ENCODE measurements at regions not wholly inside any gene's neighbourhood (a gene's known extent, or its start where the extent isn't known, plus 50 kb on each side); places are given as distances from the start of the nearest gene placed in this dataset.
A peak's percentile ranks its signal among the peaks of the same experiment; 100 is the strongest.

- H3K27me3 ChIP-seq = no peaks in the 10 kb centered on the region
- no peak overlapping the region for H3K27ac ChIP-seq
- H3K4me1 ChIP-seq (ENCODE audit: insufficient read depth) = no peaks in the 10 kb centered on the region
- H3K36me3 ChIP-seq (replicated peaks; ENCODE audit: insufficient read depth, low read depth) = no peaks in the 10 kb centered on the region
- H4K20me1 ChIP-seq (ENCODE audit: insufficient read depth, poor library complexity, severe bottlenecking) = no peaks in the 10 kb centered on the region
- no peak overlapping the region for H3K4me3 ChIP-seq
- no peak overlapping the region for H2AFZ ChIP-seq
- TF ChIP-seq CTCF (IDR thresholded peaks at IDR 0.05; ENCODE audit: poor library complexity) (no peak), EZH2phosphoT487 (IDR thresholded peaks at IDR 0.05; ENCODE audit: low read depth, severe bottlenecking, unreplicated experiment) (no peak), EZH2 (IDR thresholded peaks at IDR 0.05; ENCODE audit: borderline replicate concordance) (no peak)
- no peak overlapping the region for H3K4me2 ChIP-seq
- H3K9me3 ChIP-seq (ENCODE audit: low read depth) = no peaks in the 10 kb centered on the region
- WGBS (ENCODE audit: low lambda C conversion rate, missing lambda C conversion rate) = 27% methylated on average over 1 of the region's 1 CpG
- no peaks in the 10 kb centered on the region for H3K79me2 ChIP-seq
- no peak for DNase-seq (ENCODE audit: low spot score)
- no peaks in the 10 kb centered on the region for H3K9me2 ChIP-seq (replicated peaks; ENCODE audit: insufficient read depth)
Measured at GRCh38 chr2:126345691-126346090, 310.3 kb upstream of the GYPC start.

DNA sequence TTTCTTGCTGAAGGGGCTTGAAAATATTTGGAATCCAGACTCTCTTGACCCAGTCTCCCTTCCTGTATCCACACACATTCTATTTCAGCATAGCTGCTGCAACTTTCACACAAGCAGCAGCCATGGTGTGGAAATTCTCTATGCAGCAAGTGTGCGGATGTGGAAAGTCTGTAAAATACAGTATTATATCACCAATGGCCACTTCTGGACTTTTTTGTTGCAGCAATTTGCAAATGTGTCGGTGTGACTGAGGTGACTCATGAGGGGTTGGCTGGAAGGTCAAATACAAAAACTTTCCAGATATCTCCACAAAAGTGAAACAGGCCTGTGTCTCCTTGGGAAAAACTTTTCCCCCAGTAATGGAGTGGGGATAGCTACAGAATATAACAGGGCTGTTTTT, 299.3 kb upstream of the GYPC start:
- H3K27me3 ChIP-seq = no peaks in the 10 kb centered on the region
- H2AFZ ChIP-seq = no peak overlapping the region
- TF ChIP-seq EZH2 (IDR thresholded peaks at IDR 0.05; ENCODE audit: borderline replicate concordance) = no peak
- no peak for TF ChIP-seq CTCF (IDR thresholded peaks at IDR 0.05; ENCODE audit: poor library complexity)
- no peak for TF ChIP-seq EZH2phosphoT487 (IDR thresholded peaks at IDR 0.05; ENCODE audit: low read depth, severe bottlenecking, unreplicated experiment)
- H3K79me2 ChIP-seq = no peaks in the 10 kb centered on the region
- no peak overlapping the region for H3K4me2 ChIP-seq
- H3K36me3 ChIP-seq (replicated peaks; ENCODE audit: insufficient read depth, low read depth) = no peaks in the 10 kb centered on the region
- H4K20me1 ChIP-seq (ENCODE audit: insufficient read depth, poor library complexity, severe bottlenecking) = no peaks in the 10 kb centered on the region
- no peak overlapping the region for H3K4me3 ChIP-seq
- DNase-seq (ENCODE audit: low spot score) = no peak
- no peaks in the 10 kb centered on the region for H3K4me1 ChIP-seq (ENCODE audit: insufficient read depth)
- H3K9me3 ChIP-seq (ENCODE audit: low read depth) = no peaks in the 10 kb centered on the region
- no peaks in the 10 kb centered on the region for H3K9me2 ChIP-seq (replicated peaks; ENCODE audit: insufficient read depth)
- no peak overlapping the region for H3K27ac ChIP-seq
- 85% methylated on average over 2 of the region's 2 CpGs for WGBS (ENCODE audit: low lambda C conversion rate, missing lambda C conversion rate)

GRCh38 chr2:126358122-126358521, 297.8 kb upstream of the GYPC start:
- no peaks in the 10 kb centered on the region for H3K79me2 ChIP-seq
- H3K4me2 ChIP-seq = no peak overlapping the region
- H3K4me1 ChIP-seq (ENCODE audit: insufficient read depth) = no peaks in the 10 kb centered on the region
- no peak overlapping the region for H3K4me3 ChIP-seq
- no peaks in the 10 kb centered on the region for H3K27me3 ChIP-seq
- H2AFZ ChIP-seq = no peak overlapping the region
- no peaks in the 10 kb centered on the region for H3K9me3 ChIP-seq (ENCODE audit: low read depth)
- H3K36me3 ChIP-seq (replicated peaks; ENCODE audit: insufficient read depth, low read depth) = no peaks in the 10 kb centered on the region
- H3K9me2 ChIP-seq (replicated peaks; ENCODE audit: insufficient read depth) = no peaks in the 10 kb centered on the region
- WGBS (ENCODE audit: low lambda C conversion rate, missing lambda C conversion rate) = 82% methylated on average over 1 of the region's 1 CpG
- no peak for TF ChIP-seq CTCF (IDR thresholded peaks at IDR 0.05; ENCODE audit: poor library complexity)
- TF ChIP-seq EZH2phosphoT487 (IDR thresholded peaks at IDR 0.05; ENCODE audit: low read depth, severe bottlenecking, unreplicated experiment) = no peak
- TF ChIP-seq EZH2 (IDR thresholded peaks at IDR 0.05; ENCODE audit: borderline replicate concordance) = no peak
- H4K20me1 ChIP-seq (ENCODE audit: insufficient read depth, poor library complexity, severe bottlenecking) = no peaks in the 10 kb centered on the region
- no peak for DNase-seq (ENCODE audit: low spot score)
- no peak overlapping the region for H3K27ac ChIP-seq

DNA sequence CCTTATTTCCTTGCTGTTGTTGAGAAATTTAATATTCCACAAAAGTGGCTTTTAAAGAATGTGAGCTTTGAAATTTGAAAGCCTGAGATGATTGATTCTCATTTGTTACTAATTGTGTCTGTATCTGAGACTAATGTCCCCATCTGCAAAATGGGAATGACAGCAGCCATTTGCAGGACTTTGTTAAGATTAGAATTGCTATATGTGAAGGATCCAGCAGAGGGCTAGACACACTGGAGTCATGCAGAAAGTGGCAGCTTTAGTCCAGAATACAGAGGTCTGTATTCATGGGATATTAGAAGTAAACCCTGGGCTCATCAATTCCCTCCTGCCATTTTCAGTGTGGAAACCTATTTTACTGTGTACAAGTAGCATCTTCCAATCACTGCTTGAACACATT, 296.5 kb upstream of the GYPC start:
- no peak overlapping the region for H3K4me2 ChIP-seq
- H4K20me1 ChIP-seq (ENCODE audit: insufficient read depth, poor library complexity, severe bottlenecking) = no peaks in the 10 kb centered on the region
- H3K9me2 ChIP-seq (replicated peaks; ENCODE audit: insufficient read depth) = no peaks in the 10 kb centered on the region
- H3K79me2 ChIP-seq = no peaks in the 10 kb centered on the region
- no peak for TF ChIP-seq EZH2 (IDR thresholded peaks at IDR 0.05; ENCODE audit: borderline replicate concordance)
- TF ChIP-seq CTCF (IDR thresholded peaks at IDR 0.05; ENCODE audit: poor library complexity) = peak; percentile 20
- no peaks in the 10 kb centered on the region for H3K36me3 ChIP-seq (replicated peaks; ENCODE audit: insufficient read depth, low read depth)
- H3K9me3 ChIP-seq (ENCODE audit: low read depth) = no peaks in the 10 kb centered on the region
- H3K4me1 ChIP-seq (ENCODE audit: insufficient read depth) = no peaks in the 10 kb centered on the region
- no peak for DNase-seq (ENCODE audit: low spot score)
- no peaks in the 10 kb centered on the region for H3K27me3 ChIP-seq
- no peak overlapping the region for H3K27ac ChIP-seq
- no peak overlapping the region for H3K4me3 ChIP-seq
- H2AFZ ChIP-seq = no peak overlapping the region
